Epithelial cell of proximal tubule (primary cell): ENCODE measurements at regions not wholly inside any gene's neighbourhood (a gene's known extent, or its start where the extent isn't known, plus 50 kb on each side); places are given as distances from the start of the nearest gene placed in this dataset.
"Not testable (repeated sequence)": the region's sequence is repeated elsewhere in the genome, so short reads cannot be mapped to it uniquely, and the experiment has no call there.

Source experiments
- DNase-seq: peaks from one replicate; pipeline ENCODE4 v3.0.0-alpha.2; 2011; ENCODE audit warnings: low read depth
- H3K4me3 ChIP-seq: 2 replicates; pipeline ENCODE4 v1.5.1; 2011; ENCODE audit warnings: low read depth, mild to moderate bottlenecking, low read length
- TF ChIP-seq, protein P1 (sequence below): conservative IDR thresholded peaks from 2 replicates; pipeline ENCODE4 v1.5.1; 2012; ENCODE audit warnings: low read depth, mild to moderate bottlenecking, low read length

DNA sequence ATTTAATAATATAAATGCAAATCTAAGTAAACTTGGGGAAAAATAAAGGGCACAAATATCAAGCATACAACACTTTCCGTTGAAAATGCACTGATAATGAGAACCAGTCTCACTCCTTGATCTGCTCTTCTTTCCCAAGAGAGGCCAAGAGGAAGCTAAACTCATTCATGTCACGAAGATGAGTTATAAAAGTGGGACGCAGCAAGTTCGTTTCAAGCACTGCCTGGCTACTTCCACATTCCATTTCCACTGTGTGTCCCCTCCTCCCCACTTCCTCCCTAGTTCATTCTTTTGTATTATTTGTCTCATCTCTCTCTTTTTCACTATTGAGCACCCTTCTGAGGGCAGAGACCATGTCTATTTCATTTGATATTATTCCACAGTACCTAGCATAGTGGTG lies 158.1 kb downstream of the SLC24A2 start:
- H3K4me3 ChIP-seq: no peak overlapping the region
- DNase-seq: no peak
- TF ChIP-seq, protein P1, sequence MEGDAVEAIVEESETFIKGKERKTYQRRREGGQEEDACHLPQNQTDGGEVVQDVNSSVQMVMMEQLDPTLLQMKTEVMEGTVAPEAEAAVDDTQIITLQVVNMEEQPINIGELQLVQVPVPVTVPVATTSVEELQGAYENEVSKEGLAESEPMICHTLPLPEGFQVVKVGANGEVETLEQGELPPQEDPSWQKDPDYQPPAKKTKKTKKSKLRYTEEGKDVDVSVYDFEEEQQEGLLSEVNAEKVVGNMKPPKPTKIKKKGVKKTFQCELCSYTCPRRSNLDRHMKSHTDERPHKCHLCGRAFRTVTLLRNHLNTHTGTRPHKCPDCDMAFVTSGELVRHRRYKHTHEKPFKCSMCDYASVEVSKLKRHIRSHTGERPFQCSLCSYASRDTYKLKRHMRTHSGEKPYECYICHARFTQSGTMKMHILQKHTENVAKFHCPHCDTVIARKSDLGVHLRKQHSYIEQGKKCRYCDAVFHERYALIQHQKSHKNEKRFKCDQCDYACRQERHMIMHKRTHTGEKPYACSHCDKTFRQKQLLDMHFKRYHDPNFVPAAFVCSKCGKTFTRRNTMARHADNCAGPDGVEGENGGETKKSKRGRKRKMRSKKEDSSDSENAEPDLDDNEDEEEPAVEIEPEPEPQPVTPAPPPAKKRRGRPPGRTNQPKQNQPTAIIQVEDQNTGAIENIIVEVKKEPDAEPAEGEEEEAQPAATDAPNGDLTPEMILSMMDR: no peak

DNA sequence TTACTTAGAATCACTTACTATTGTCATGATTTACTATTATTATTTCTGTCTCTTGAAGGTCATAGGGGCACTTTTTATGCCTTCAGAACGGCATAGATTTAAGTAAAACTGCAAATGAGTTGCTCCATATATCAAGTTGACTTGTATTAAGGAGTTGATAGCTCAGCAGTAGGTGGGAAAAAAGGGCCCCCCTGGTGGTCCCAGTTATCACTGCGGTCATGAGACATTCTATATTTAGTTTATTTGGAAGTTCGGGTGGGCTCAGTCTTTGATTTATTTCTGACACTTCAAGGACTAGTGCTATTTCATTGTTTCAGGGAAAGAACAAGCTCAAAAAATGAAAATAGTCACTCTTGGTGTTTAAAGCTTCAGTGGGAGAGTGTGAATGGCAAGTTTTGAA lies 159.3 kb downstream of the SLC24A2 start:
- no peak overlapping the region for H3K4me3 ChIP-seq
- TF ChIP-seq, protein P1: no peak
- no peak for DNase-seq

DNA sequence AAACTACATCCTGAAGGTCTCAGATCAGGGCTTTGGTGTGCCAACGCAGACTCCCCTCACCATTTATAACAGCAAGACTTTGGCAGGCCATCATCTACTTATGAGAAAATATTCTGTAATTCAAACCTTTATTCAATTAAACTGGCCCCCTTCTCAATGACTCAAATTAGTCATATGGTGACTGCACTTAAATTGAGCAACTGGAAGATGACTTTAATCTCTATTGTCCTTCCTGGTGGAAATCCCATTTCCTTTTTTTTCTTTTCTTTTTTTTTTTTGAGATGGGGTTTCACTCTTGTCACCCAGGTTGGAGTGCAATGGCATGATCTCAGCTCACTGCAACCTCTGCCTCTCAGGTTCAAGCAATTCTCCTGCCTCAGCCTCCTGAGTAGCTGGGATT lies 163.4 kb downstream of the SLC24A2 start:
- not testable (repeated sequence) for DNase-seq, H3K4me3 ChIP-seq

GRCh38 chr9:19624519-19624918 lies 164.3 kb downstream of the SLC24A2 start:
- H3K4me3 ChIP-seq: no peak overlapping the region

GRCh38 chr9:19623941-19624340 lies 164.9 kb downstream of the SLC24A2 start:
- H3K4me3 ChIP-seq: no peak overlapping the region
- no peak for DNase-seq
- TF ChIP-seq, protein P1: no peak

More at GRCh38 chr9:19624519-19624918, 164.3 kb downstream of the SLC24A2 start:
- no peak for DNase-seq
- TF ChIP-seq, protein P1: no peak

- TF ChIP-seq, protein P1: no peak
- no peak for DNase-seq
- H3K4me3 ChIP-seq: no peak overlapping the region
Observed at GRCh38 chr9:19620326-19620725, 168.5 kb downstream of the SLC24A2 start.

DNA sequence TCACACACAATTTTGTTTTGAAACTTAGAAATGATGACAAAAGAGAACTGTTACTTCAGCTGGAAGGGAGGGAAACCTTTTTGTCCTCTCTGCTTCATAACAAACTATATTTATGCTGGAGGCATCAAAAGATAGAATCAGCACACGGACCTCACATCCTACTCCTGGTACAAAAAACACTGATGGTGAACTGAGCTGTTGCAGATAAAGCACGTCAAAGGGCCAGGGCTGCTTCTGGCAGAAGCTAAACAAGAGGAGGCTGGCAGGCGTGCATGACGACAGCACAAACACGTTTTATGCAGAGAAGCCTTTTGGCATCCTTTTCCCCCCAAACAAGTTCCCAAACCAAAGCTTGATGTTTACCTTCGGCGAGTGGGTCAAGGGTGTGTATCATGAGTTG lies 169.6 kb downstream of the SLC24A2 start:
- TF ChIP-seq, protein P1: no peak
- DNase-seq: no peak
- no peak overlapping the region for H3K4me3 ChIP-seq

GRCh38 chr9:19618816-19619215 lies 170.0 kb downstream of the SLC24A2 start:
- DNase-seq: no peak
- TF ChIP-seq, protein P1: no peak
- H3K4me3 ChIP-seq: no peak overlapping the region
